Progenitor cell of endocrine pancreas (in vitro differentiated cells): ENCODE measurements at regions not wholly inside any gene's neighbourhood (a gene's known extent, or its start where the extent isn't known, plus 50 kb on each side); places are given as distances from the start of the nearest gene placed in this dataset.

Experiments used
- DNase-seq: peaks from one replicate; pipeline ENCODE4 v3.0.0; 2021; ENCODE audit warnings: low spot score; ENCODE audit not compliant: unreplicated experiment
- H3K27ac Mint-ChIP-seq: 2 replicates; pipeline ENCODE4 v1.8.0; 2021; ENCODE audit warnings: mild to moderate bottlenecking, moderate library complexity, mixed read lengths
- H3K27me3 Mint-ChIP-seq: 2 replicates; pipeline ENCODE4 v1.8.0; 2021; ENCODE audit warnings: mixed read lengths
- H3K36me3 Mint-ChIP-seq: 2 replicates; pipeline ENCODE4 v1.8.0; 2022; ENCODE audit warnings: mixed read lengths; ENCODE audit not compliant: insufficient read depth
- H3K4me1 Mint-ChIP-seq: 2 replicates; pipeline ENCODE4 v1.8.0; 2021; ENCODE audit warnings: low read depth, mixed read lengths
- H3K4me3 Mint-ChIP-seq: 2 replicates; pipeline ENCODE4 v1.8.0; 2021; ENCODE audit warnings: low read depth, mild to moderate bottlenecking, moderate library complexity, mixed read lengths
- H3K9me3 Mint-ChIP-seq: 2 replicates; pipeline ENCODE4 v1.8.0; 2021; ENCODE audit warnings: low read depth, mixed read lengths
- TF ChIP-seq, protein P1 (sequence below): fragments of 200-600 bp; sonication (generic); IDR thresholded peaks from one replicate; pipeline ENCODE4 v1.5.0; 2021; ENCODE audit warnings: antibody characterized with exemption, mild to moderate bottlenecking; ENCODE audit not compliant: unreplicated experiment

- no peak for DNase-seq
- no peak overlapping the region for H3K4me3 Mint-ChIP-seq
- peaks cover 10% of the 10 kb centered on the region for H3K4me1 Mint-ChIP-seq
- H3K27me3 Mint-ChIP-seq, result no peaks in the 10 kb centered on the region
- no peaks in the 10 kb centered on the region for H3K36me3 Mint-ChIP-seq
- no peaks in the 10 kb centered on the region for H3K9me3 Mint-ChIP-seq
- H3K27ac Mint-ChIP-seq, result no peak overlapping the region
- TF ChIP-seq, protein P1, sequence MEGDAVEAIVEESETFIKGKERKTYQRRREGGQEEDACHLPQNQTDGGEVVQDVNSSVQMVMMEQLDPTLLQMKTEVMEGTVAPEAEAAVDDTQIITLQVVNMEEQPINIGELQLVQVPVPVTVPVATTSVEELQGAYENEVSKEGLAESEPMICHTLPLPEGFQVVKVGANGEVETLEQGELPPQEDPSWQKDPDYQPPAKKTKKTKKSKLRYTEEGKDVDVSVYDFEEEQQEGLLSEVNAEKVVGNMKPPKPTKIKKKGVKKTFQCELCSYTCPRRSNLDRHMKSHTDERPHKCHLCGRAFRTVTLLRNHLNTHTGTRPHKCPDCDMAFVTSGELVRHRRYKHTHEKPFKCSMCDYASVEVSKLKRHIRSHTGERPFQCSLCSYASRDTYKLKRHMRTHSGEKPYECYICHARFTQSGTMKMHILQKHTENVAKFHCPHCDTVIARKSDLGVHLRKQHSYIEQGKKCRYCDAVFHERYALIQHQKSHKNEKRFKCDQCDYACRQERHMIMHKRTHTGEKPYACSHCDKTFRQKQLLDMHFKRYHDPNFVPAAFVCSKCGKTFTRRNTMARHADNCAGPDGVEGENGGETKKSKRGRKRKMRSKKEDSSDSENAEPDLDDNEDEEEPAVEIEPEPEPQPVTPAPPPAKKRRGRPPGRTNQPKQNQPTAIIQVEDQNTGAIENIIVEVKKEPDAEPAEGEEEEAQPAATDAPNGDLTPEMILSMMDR, result no peak
Measured at GRCh38 chr4:30941641-30942040, 221.5 kb downstream of the PCDH7 start.

DNA sequence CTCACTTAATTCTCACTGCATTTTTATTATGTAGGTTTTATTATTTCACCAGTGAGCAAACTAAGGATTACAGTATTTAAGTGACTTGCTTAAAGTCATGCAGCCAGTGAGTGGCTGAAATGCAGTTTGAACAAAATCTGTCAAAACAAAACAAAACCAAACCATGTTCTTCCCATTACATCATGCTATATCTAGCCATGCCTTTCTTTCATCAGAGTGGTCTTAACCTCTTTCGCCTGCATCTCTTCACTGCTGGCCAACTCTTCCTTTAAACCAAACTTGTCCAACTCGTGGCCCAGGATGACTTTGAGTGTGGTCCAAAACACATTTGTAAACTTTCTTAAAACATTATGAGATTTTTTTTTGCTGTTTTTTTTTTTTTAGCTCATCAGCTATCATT, 223.2 kb downstream of the PCDH7 start:
- Mint-ChIP-seq H3K4me1 (peaks cover 10% of the 10 kb centered on the region), H3K4me3 (no peak overlapping the region), H3K36me3 (no peaks in the 10 kb centered on the region), H3K27ac (no peak overlapping the region), H3K9me3 (no peaks in the 10 kb centered on the region), H3K27me3 (no peaks in the 10 kb centered on the region)
- no peak for DNase-seq
- TF ChIP-seq, protein P1, result no peak

- peaks cover 7% of the 10 kb centered on the region for H3K4me1 Mint-ChIP-seq
- TF ChIP-seq, protein P1, result no peak
- H3K4me3 Mint-ChIP-seq, result no peak overlapping the region
Measured at GRCh38 chr4:30945586-30945985, 225.4 kb downstream of the PCDH7 start.

GRCh38 chr4:30946288-30946687, 226.1 kb downstream of the PCDH7 start:
- no peak overlapping the region for H3K27ac Mint-ChIP-seq
- TF ChIP-seq, protein P1, result no peak

More at GRCh38 chr4:30945586-30945985, 225.4 kb downstream of the PCDH7 start:
- Mint-ChIP-seq H3K36me3 (no peaks in the 10 kb centered on the region), H3K9me3 (no peaks in the 10 kb centered on the region), H3K27ac (peak overlapping the region; percentile 6), H3K27me3 (no peaks in the 10 kb centered on the region)
- DNase-seq, result no peak

DNA sequence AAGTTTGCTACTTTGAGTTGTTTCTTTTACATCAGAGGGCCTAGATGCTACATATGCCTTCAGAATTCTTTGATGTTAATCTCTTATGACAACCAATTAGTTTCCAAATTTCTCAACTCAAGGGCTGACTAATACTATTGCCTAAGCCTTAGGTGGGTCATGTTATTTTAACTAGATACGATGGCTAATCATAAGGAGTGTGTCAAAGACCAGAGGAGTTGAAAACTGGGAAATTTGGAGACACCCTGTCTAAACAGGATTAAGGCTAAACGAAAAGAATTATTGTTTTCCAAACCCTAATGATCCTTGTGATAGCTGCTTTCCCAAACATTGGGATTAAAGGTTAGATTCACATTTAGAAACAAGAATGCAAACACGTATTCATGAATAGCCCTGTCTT, 228.5 kb downstream of the PCDH7 start:
- Mint-ChIP-seq H3K9me3 (no peaks in the 10 kb centered on the region), H3K4me1 (peaks cover 19% of the 10 kb centered on the region), H3K27me3 (no peaks in the 10 kb centered on the region), H3K36me3 (no peaks in the 10 kb centered on the region), H3K27ac (no peak overlapping the region), H3K4me3 (no peak overlapping the region)
- DNase-seq, result no peak
- TF ChIP-seq, protein P1, result no peak

More at GRCh38 chr4:30946288-30946687, 226.1 kb downstream of the PCDH7 start:
- no peak for DNase-seq
- Mint-ChIP-seq H3K4me3 (no peak overlapping the region), H3K4me1 (peaks cover 7% of the 10 kb centered on the region), H3K9me3 (no peaks in the 10 kb centered on the region), H3K36me3 (no peaks in the 10 kb centered on the region), H3K27me3 (no peaks in the 10 kb centered on the region)
